ENCODE measurements at regions not wholly inside any gene's neighbourhood (a gene's known extent, or its start where the extent isn't known, plus 50 kb on each side); places are given as distances from the start of the nearest gene placed in this dataset.

DNA sequence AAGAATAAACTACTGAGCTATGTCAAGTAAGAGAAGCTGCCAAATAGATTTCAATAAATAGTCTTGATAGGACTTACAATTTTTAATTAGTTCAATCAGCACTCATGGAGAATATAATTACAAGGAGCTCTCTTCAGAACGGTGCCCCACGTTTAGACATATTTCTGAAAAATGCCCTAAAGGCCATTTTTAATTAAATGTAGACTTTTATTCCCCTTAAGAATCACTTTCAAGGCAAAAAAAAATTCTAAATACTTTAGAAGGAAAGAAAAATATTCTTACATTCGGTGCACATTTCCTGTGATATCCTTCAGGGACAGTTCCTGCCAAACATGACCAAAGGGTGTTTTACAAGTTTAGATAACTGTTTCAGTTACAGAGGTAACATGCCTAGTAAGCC lies 202.5 kb upstream of the CDH7 start:
- TF ChIP-seq, protein P1, sequence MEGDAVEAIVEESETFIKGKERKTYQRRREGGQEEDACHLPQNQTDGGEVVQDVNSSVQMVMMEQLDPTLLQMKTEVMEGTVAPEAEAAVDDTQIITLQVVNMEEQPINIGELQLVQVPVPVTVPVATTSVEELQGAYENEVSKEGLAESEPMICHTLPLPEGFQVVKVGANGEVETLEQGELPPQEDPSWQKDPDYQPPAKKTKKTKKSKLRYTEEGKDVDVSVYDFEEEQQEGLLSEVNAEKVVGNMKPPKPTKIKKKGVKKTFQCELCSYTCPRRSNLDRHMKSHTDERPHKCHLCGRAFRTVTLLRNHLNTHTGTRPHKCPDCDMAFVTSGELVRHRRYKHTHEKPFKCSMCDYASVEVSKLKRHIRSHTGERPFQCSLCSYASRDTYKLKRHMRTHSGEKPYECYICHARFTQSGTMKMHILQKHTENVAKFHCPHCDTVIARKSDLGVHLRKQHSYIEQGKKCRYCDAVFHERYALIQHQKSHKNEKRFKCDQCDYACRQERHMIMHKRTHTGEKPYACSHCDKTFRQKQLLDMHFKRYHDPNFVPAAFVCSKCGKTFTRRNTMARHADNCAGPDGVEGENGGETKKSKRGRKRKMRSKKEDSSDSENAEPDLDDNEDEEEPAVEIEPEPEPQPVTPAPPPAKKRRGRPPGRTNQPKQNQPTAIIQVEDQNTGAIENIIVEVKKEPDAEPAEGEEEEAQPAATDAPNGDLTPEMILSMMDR (IDR thresholded peaks at IDR 0.05) = no peak
- Mint-ChIP-seq H3K36me3 (ENCODE audit: low read depth) (no peaks in the 10 kb centered on the region), H3K27ac (no peak overlapping the region)

DNA sequence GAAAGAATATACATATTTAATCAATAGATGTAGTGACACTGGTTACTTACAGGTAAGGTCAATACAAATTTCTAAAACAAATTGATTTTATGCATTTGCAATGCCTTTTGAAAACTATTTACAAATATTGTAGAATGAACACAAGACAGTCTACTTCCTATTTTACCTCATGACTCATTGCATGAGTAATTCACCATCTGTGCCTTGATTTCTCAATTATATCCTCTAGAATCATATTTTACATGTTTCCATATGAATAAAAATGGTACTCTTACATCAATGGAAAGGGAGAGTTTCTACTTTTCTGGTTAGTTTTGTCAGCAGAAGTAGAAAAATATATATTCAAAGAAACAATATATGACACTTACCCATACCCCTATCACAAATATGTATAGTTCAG lies 203.8 kb upstream of the CDH7 start:
- H3K9me3 Mint-ChIP-seq = peaks cover 40% of the 10 kb centered on the region
- no peaks in the 10 kb centered on the region for H3K36me3 Mint-ChIP-seq (ENCODE audit: low read depth)
- no peak overlapping the region for H3K27ac Mint-ChIP-seq
- no peaks in the 10 kb centered on the region for H3K4me1 Mint-ChIP-seq (ENCODE audit: low read depth)
- H3K27me3 Mint-ChIP-seq (ENCODE audit: insufficient read depth) = no peaks in the 10 kb centered on the region
- TF ChIP-seq, protein P1 (IDR thresholded peaks at IDR 0.05) = no peak
- no peak overlapping the region for H3K4me3 Mint-ChIP-seq
- DNase-seq = no peak

More for the DNA sequence above, 202.5 kb upstream of the CDH7 start:
- no peaks in the 10 kb centered on the region for H3K4me1 Mint-ChIP-seq (ENCODE audit: low read depth)
- DNase-seq = no peak
- H3K4me3 Mint-ChIP-seq = no peak overlapping the region
- H3K27me3 Mint-ChIP-seq (ENCODE audit: insufficient read depth) = no peaks in the 10 kb centered on the region
- peaks cover 31% of the 10 kb centered on the region for H3K9me3 Mint-ChIP-seq

DNA sequence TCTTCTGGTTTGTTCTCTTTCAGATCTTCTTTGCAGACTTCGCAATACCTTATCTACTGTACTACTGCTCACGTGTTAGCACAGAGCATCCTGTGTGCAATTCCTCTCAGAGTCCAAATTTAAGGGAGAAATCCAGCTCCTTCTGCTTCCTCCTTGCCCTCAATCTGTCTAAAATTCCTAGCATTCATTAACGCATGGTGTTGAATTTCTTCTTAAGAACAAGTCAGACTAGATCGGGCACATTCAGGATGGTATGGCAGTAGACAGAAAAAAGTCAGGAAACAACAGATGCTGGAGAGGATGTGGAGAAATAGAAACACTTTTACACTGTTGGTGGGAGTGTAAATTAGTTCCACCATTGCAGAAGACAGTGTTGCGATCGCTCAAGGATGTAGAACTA lies 206.1 kb upstream of the CDH7 start:
- TF ChIP-seq, protein P1 (IDR thresholded peaks at IDR 0.05) = no peak
- Mint-ChIP-seq H3K27me3 (ENCODE audit: insufficient read depth) (no peaks in the 10 kb centered on the region), H3K4me3 (no peak overlapping the region), H3K9me3 (peaks cover 34% of the 10 kb centered on the region), H3K4me1 (ENCODE audit: low read depth) (no peaks in the 10 kb centered on the region), H3K27ac (no peak overlapping the region), H3K36me3 (ENCODE audit: low read depth) (no peaks in the 10 kb centered on the region)
- no peak for DNase-seq

DNA sequence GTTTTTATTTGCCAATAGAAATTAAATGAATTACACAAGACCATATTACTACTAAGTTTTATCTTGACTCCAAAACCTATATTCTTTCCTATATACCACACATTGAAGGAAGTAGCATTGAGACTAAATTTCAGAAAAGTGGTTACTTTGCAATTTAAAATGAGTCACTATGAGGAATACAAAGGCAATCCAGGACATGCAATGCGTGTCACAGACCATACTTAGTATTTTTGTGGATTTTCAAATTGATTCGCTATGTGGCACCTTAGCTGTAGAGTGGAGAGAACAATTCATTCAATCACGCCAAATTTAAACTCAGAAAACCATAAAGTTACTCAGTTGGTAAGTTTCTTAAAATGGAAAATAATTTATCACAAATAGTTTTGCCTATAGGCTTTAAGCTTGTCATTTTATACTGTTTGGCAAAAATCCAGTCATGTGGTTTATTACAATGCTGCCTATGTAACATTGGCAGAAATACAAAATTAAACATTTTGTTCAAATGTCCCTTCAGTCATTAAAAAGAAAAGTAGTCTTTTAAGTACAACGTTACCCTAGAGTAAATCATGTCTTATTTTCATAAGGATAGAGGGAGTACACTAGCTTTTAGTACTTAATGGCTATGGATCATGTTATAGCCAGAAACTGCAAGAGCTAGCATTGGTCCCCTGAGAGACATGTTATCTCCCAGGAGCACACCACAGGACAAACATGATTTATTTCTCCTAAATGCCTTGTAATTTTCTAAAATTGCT lies 222.8 kb upstream of the CDH7 start:
- H3K4me3 Mint-ChIP-seq = no peak overlapping the region
- no peak overlapping the region for H3K27ac Mint-ChIP-seq
- H3K4me1 Mint-ChIP-seq (ENCODE audit: low read depth) = no peaks in the 10 kb centered on the region
- DNase-seq = no peak
- no peaks in the 10 kb centered on the region for H3K36me3 Mint-ChIP-seq (ENCODE audit: low read depth)
- peaks cover 33% of the 10 kb centered on the region for H3K9me3 Mint-ChIP-seq
- H3K27me3 Mint-ChIP-seq (ENCODE audit: insufficient read depth) = no peaks in the 10 kb centered on the region
- TF ChIP-seq, protein P1 (IDR thresholded peaks at IDR 0.05) = no peak

DNA sequence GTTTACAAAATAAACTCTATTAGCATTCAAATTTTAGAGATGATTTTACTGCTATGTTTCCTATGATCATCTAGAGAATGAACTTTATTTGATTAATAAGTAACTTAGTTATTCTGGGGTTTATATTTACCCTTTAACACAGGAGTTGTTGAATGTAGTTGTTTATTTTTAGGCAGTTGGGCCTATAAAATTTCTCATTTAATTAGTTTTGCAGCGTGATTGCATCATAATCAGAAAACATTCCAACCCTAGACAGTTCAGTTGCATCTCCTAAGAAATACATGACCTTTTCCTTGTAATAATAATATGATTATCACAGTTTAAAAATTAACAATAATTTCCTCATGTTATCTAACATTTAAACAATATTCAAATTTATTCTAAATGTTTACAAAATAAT lies 224.7 kb upstream of the CDH7 start:
- no peak for DNase-seq
- H3K9me3 Mint-ChIP-seq = peaks cover 49% of the 10 kb centered on the region
- H3K27me3 Mint-ChIP-seq (ENCODE audit: insufficient read depth) = no peaks in the 10 kb centered on the region
- no peak overlapping the region for H3K27ac Mint-ChIP-seq
- TF ChIP-seq, protein P1 (IDR thresholded peaks at IDR 0.05) = no peak
- no peaks in the 10 kb centered on the region for H3K4me1 Mint-ChIP-seq (ENCODE audit: low read depth)
- H3K36me3 Mint-ChIP-seq (ENCODE audit: low read depth) = no peaks in the 10 kb centered on the region
- H3K4me3 Mint-ChIP-seq = no peak overlapping the region
